ENCODE measurements at regions not wholly inside any gene's neighbourhood (a gene's known extent, or its start where the extent isn't known, plus 50 kb on each side); places are given as distances from the start of the nearest gene placed in this dataset.

DNA sequence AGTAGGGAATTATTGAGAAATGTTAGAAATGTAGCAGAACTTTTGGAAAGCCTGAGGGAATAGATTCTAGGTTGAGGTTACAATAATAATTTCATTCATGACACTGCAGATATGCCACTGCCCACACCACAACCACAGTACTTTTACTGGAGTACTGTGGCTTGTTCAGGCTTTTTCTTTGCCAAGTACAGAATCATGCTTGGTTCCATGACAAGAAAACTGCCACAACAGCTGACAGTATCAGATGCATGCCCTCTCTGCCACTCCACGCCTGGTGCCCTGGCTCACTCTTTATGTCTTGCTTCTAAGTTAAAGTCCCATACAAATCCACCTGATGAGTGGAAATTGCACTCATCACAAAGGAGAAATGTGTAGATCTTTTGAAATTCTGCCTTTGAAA is 398.6 kb downstream of the ZIC1 start:
- H3K9me3 ChIP-seq (ENCODE audit: control insufficient read depth in 2 of 3, insufficient read depth in 1 of 3, low read length in 3 of 3), result no peaks in the 10 kb centered on the region
- H3K27ac ChIP-seq (ENCODE audit: low read depth in 2 of 2, low read length in 2 of 2), result no peak overlapping the region
- no peaks in the 10 kb centered on the region for H3K36me3 ChIP-seq (ENCODE audit: control insufficient read depth in 2 of 3, insufficient read depth in 3 of 3, low read length in 3 of 3)
- no peaks in the 10 kb centered on the region for H3K27me3 ChIP-seq (ENCODE audit: control insufficient read depth, insufficient read depth, low read length)
- H3K4me1 ChIP-seq (ENCODE audit: control insufficient read depth in 2 of 3, insufficient read depth in 2 of 3, low read depth in 1 of 3, low read length in 3 of 3), result no peaks in the 10 kb centered on the region
- FAIRE-seq (no peak), DNase-seq (no peak)
- H3K9ac ChIP-seq (ENCODE audit: low read length in 3 of 3), result no peak overlapping the region
- H3K4me3 ChIP-seq (ENCODE audit: low read length in 3 of 3), result no peak overlapping the region
- TF ChIP-seq, protein P1, sequence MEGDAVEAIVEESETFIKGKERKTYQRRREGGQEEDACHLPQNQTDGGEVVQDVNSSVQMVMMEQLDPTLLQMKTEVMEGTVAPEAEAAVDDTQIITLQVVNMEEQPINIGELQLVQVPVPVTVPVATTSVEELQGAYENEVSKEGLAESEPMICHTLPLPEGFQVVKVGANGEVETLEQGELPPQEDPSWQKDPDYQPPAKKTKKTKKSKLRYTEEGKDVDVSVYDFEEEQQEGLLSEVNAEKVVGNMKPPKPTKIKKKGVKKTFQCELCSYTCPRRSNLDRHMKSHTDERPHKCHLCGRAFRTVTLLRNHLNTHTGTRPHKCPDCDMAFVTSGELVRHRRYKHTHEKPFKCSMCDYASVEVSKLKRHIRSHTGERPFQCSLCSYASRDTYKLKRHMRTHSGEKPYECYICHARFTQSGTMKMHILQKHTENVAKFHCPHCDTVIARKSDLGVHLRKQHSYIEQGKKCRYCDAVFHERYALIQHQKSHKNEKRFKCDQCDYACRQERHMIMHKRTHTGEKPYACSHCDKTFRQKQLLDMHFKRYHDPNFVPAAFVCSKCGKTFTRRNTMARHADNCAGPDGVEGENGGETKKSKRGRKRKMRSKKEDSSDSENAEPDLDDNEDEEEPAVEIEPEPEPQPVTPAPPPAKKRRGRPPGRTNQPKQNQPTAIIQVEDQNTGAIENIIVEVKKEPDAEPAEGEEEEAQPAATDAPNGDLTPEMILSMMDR (IDR thresholded peaks at IDR 0.05; ENCODE audit: borderline replicate concordance, extremely low read depth, insufficient read depth), result no peak
- intact Hi-C loops (cut with DNase I), result no loop called here

DNA sequence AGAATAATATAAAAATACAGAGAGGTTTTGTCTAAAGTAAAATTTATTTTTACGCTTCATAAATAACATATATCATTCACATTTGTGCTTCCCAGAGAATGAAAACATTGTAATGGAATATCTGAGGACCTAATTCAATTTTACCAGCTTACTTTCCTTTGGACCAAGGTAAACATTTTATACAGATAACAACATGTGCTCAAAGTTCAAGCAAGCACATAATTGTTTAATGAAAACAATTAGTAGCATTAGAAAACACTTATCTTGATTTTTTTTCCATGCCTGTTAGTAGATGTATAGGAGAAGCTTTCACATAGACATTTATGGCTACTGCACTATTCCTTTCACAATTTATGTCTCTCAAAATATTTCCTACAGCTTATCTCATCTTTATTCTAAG is 400.0 kb downstream of the ZIC1 start:
- Histone ChIP-seq H3K27ac (ENCODE audit: low read depth in 2 of 2, low read length in 2 of 2) (no peak overlapping the region), H3K4me3 (ENCODE audit: low read length in 3 of 3) (no peak overlapping the region), H3K36me3 (ENCODE audit: control insufficient read depth in 2 of 3, insufficient read depth in 3 of 3, low read length in 3 of 3) (no peaks in the 10 kb centered on the region), H3K9ac (ENCODE audit: low read length in 3 of 3) (no peak overlapping the region), H3K4me1 (ENCODE audit: control insufficient read depth in 2 of 3, insufficient read depth in 2 of 3, low read depth in 1 of 3, low read length in 3 of 3) (no peaks in the 10 kb centered on the region), H3K9me3 (ENCODE audit: control insufficient read depth in 2 of 3, insufficient read depth in 1 of 3, low read length in 3 of 3) (no peaks in the 10 kb centered on the region), H3K27me3 (ENCODE audit: control insufficient read depth, insufficient read depth, low read length) (no peaks in the 10 kb centered on the region)
- DNase-seq (no peak), FAIRE-seq (no peak)
- intact Hi-C loops (cut with DNase I), result no loop called here
- TF ChIP-seq, protein P1 (IDR thresholded peaks at IDR 0.05; ENCODE audit: borderline replicate concordance, extremely low read depth, insufficient read depth), result no peak

DNA sequence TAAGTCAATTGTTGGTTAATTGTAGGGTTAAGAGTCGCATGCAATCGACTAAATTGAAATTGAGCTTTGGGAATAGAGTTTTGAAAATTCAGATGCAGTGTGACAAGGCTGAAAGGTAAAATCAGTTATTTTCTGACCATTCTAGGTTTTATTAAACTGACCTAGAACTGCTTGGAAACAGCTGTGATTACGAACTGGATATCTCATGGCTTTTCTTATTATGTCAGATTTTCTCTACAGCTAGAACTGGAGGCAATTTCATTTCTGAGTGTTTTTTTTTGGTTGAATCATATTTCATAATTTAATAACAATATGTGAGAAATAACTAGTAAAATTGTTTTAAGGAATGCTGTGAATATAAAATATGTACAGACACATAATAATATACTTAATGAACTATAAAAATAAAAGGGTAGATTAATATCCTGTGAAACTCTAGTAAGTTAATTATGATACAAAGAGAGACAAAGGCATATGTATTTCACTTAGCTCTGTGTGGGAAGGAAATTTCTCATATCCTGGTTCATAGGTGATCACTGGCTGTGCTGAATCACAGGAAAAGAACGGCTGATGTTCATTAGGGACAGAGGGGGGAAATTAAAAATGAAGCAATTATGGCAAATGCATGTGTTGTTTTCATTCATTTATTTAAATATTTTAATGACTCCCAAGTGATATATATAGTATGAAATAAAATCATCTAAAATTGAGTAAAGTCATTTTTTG is 403.2 kb downstream of the ZIC1 start:
- H3K27ac ChIP-seq (ENCODE audit: low read depth in 2 of 2, low read length in 2 of 2), result no peak overlapping the region
- no peak overlapping the region for H3K9ac ChIP-seq (ENCODE audit: low read length in 3 of 3)
- no peaks in the 10 kb centered on the region for H3K4me1 ChIP-seq (ENCODE audit: control insufficient read depth in 2 of 3, insufficient read depth in 2 of 3, low read depth in 1 of 3, low read length in 3 of 3)
- peak in 1 of 5 donors; percentile 13 for DNase-seq
- intact Hi-C loops (cut with DNase I), result no loop called here
- no peak overlapping the region for H3K4me3 ChIP-seq (ENCODE audit: low read length in 3 of 3)
- no peak for FAIRE-seq
- no peaks in the 10 kb centered on the region for H3K36me3 ChIP-seq (ENCODE audit: control insufficient read depth in 2 of 3, insufficient read depth in 3 of 3, low read length in 3 of 3)
- TF ChIP-seq, protein P1 (IDR thresholded peaks at IDR 0.05; ENCODE audit: borderline replicate concordance, extremely low read depth, insufficient read depth), result no peak
- H3K9me3 ChIP-seq (ENCODE audit: control insufficient read depth in 2 of 3, insufficient read depth in 1 of 3, low read length in 3 of 3), result no peaks in the 10 kb centered on the region
- no peaks in the 10 kb centered on the region for H3K27me3 ChIP-seq (ENCODE audit: control insufficient read depth, insufficient read depth, low read length)

DNA sequence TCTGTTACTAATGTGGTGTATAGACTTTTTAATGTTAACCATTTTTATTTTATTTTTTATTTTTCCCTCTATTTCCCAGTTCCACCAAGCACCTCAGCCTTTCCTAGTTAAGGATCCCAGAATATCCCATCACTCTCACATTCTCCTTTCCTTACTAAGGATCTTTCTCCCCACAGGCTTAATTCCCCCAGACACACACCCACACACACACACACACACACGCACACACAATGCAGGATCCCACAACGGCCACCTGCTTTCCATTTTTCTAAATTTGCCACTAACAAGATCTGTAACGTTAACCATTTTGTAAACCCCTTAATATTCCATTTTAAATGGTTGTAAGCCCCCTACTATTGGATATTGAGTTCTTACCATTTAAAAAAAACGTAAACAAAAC is 404.1 kb downstream of the ZIC1 start:
- Histone ChIP-seq H3K9ac (ENCODE audit: low read length in 3 of 3) (no peak overlapping the region), H3K36me3 (ENCODE audit: control insufficient read depth in 2 of 3, insufficient read depth in 3 of 3, low read length in 3 of 3) (no peaks in the 10 kb centered on the region), H3K4me3 (ENCODE audit: low read length in 3 of 3) (no peak overlapping the region), H3K27ac (ENCODE audit: low read depth in 2 of 2, low read length in 2 of 2) (no peak overlapping the region), H3K9me3 (ENCODE audit: control insufficient read depth in 2 of 3, insufficient read depth in 1 of 3, low read length in 3 of 3) (no peaks in the 10 kb centered on the region), H3K27me3 (ENCODE audit: control insufficient read depth, insufficient read depth, low read length) (no peaks in the 10 kb centered on the region), H3K4me1 (ENCODE audit: control insufficient read depth in 2 of 3, insufficient read depth in 2 of 3, low read depth in 1 of 3, low read length in 3 of 3) (no peaks in the 10 kb centered on the region)
- no peak for DNase-seq
- no peak for FAIRE-seq
- intact Hi-C loops (cut with DNase I), result no loop called here
- TF ChIP-seq, protein P1 (IDR thresholded peaks at IDR 0.05; ENCODE audit: borderline replicate concordance, extremely low read depth, insufficient read depth), result no peak
